T-cell (primary cell): ENCODE measurements at regions not wholly inside any gene's neighbourhood (a gene's known extent, or its start where the extent isn't known, plus 50 kb on each side); places are given as distances from the start of the nearest gene placed in this dataset.
A peak's percentile ranks its signal among the peaks of the same experiment; 100 is the strongest.

ENCODE experiments used
- ATAC-seq, 4 experiments: fragments of 200-7000 bp in 3 of 4; fragments of 150-1000 bp in 1 of 4; cut with Tn5 transposase; replicated peaks in 1 of 4; 1 replicate in 3 of 4; 2 replicates in 1 of 4; pipeline ENCODE4 v1.10.0; 2021; ENCODE audit warnings: moderate library complexity in 3 of 4, mild to moderate bottlenecking in 2 of 4, moderate number of reproducible peaks in 1 of 4
- CTCF ChIA-PET, 2 donors: fragments of 300-600 bp; sonication (Branson Sonifier 250); formaldehyde crosslinking; loops; one replicate each; lab custom pipeline; 2022; ENCODE audit warnings: antibody characterized with exemption in 2 of 2; lab: Charles Lee
- POLR2A ChIA-PET, 2 donors: fragments of 300-600 bp; sonication (Branson Sonifier 250); formaldehyde crosslinking; loops; one replicate each; lab custom pipeline; 2022; ENCODE audit warnings: antibody characterized with exemption in 2 of 2; lab: Charles Lee
- DNase-seq, 35 experiments: peaks; one replicate each; pipeline versions ENCODE4 v3.0.0 to v3.0.0-alpha.2; 2013 to 2023
- H3K27ac ChIP-seq: one replicate; pipeline ENCODE4 v1.5.1; 2013; ENCODE audit warnings: low read length
- H3K27me3 ChIP-seq, 2 experiments: replicated peaks in 1 of 2; 1 replicate in 1 of 2; 2 replicates in 1 of 2; pipeline versions ENCODE4 v1.6.1 to v1.7.0; 2013; ENCODE audit warnings: low read length in 1 of 2, mixed read lengths in 1 of 2; ENCODE audit not compliant: control insufficient read depth in 2 of 2, insufficient read depth in 2 of 2; ENCODE audit errors: extremely low read depth in 1 of 2
- H3K36me3 ChIP-seq, 2 donors: 1 replicate in 1 of 2; 2 replicates in 1 of 2; pipeline versions ENCODE4 v1.6.1 to v1.7.0; 2013; ENCODE audit warnings: low read length in 1 of 2; ENCODE audit not compliant: control insufficient read depth in 2 of 2, insufficient read depth in 1 of 2; ENCODE audit errors: extremely low read depth in 1 of 2
- H3K4me1 ChIP-seq, 2 experiments: 1 replicate in 1 of 2; 2 replicates in 1 of 2; pipeline versions ENCODE4 v1.6.1 to v1.7.0; 2013; ENCODE audit warnings: low read length in 2 of 2, mixed read lengths in 1 of 2; ENCODE audit not compliant: insufficient read depth in 2 of 2, control insufficient read depth in 1 of 2; ENCODE audit errors: extremely low read depth in 1 of 2
- H3K4me3 ChIP-seq, 2 donors: 1 replicate in 1 of 2; 2 replicates in 1 of 2; pipeline versions ENCODE4 v1.5.1 to v1.7.0; 2013; ENCODE audit warnings: mild to moderate bottlenecking in 2 of 2, low read length in 1 of 2, moderate library complexity in 1 of 2; ENCODE audit not compliant: control insufficient read depth in 1 of 2; ENCODE audit errors: extremely low read depth in 1 of 2
- H3K9me3 ChIP-seq: 2 replicates; pipeline ENCODE4 v1.7.0; 2013
- H3K27ac Mint-ChIP-seq, 2 donors: one replicate each; pipeline ENCODE4 v1.8.0; 2020 to 2021; ENCODE audit warnings: mild to moderate bottlenecking in 2 of 2, mixed read lengths in 2 of 2
- H3K27me3 Mint-ChIP-seq, 2 donors: one replicate each; pipeline ENCODE4 v1.8.0; 2021 to 2022; ENCODE audit warnings: mixed read lengths in 2 of 2
- H3K36me3 Mint-ChIP-seq: one replicate; pipeline ENCODE4 v1.8.0; 2021; ENCODE audit warnings: mixed read lengths
- H3K4me1 Mint-ChIP-seq, 3 donors: one replicate each; pipeline ENCODE4 v1.8.0; 2020 to 2022; ENCODE audit warnings: mixed read lengths in 3 of 3, mild to moderate bottlenecking in 1 of 3
- H3K4me3 Mint-ChIP-seq, 3 donors: one replicate each; pipeline ENCODE4 v1.8.0; 2020 to 2022; ENCODE audit warnings: mild to moderate bottlenecking in 3 of 3, mixed read lengths in 3 of 3, moderate library complexity in 3 of 3
- H3K9me3 Mint-ChIP-seq, 3 donors: one replicate each; pipeline ENCODE4 v1.8.0; 2020 to 2022; ENCODE audit warnings: mixed read lengths in 3 of 3
- WGBS: methylation state at CpG from one replicate; pipeline ENCODE4 v1.1.5; 2013; ENCODE audit warnings: missing lambda C conversion rate; ENCODE audit not compliant: insufficient coverage; 5-methylcytosine and 5-hydroxymethylcytosine counted together

GRCh38 chr20:52681288-52681687 is 290.9 kb upstream of the TSHZ2 start:
- Mint-ChIP-seq H3K4me3 (no peak overlapping the region), H3K9me3 (peaks cover 0 to 4% (median 1%) of the 10 kb centered on the region in 3 donors), H3K36me3 (no peaks in the 10 kb centered on the region), H3K27ac (no peak overlapping the region), H3K4me1 (peaks cover 4 to 14% (median 8%) of the 10 kb centered on the region in 3 donors), H3K27me3 (peaks cover 2 to 25% of the 10 kb centered on the region in 2 donors)
- no peaks in the 10 kb centered on the region for H3K9me3 ChIP-seq
- ATAC-seq (no peak), DNase-seq (no peak)
- ChIA-PET CTCF (interaction anchor here in 1 of 2 donors (0.6 kb wide), 1 partner anchor 32 kb away, joined by 3 read pairs; no protein-coding TSS in a partner anchor), POLR2A (interaction anchor here in 1 of 2 donors (0.6 kb wide), 1 partner anchor 51 kb away, joined by 3 read pairs; no protein-coding TSS in a partner anchor)
- H3K27me3 ChIP-seq = peaks cover 0 to 7% of the 10 kb centered on the region in 2 experiments
- WGBS = 50% methylated on average over 2 of the region's 6 CpGs
- no peaks in the 10 kb centered on the region for H3K36me3 ChIP-seq
- no peak overlapping the region for H3K27ac ChIP-seq
- H3K4me3 ChIP-seq = no peak overlapping the region
- no peaks in the 10 kb centered on the region for H3K4me1 ChIP-seq

GRCh38 chr20:52677216-52677615 is 294.9 kb upstream of the TSHZ2 start:
- H3K27me3 ChIP-seq = no peaks in the 10 kb centered on the region
- Mint-ChIP-seq H3K4me1 (peaks cover 9 to 16% (median 15%) of the 10 kb centered on the region in 3 donors), H3K9me3 (no peaks in the 10 kb centered on the region), H3K4me3 (no peak overlapping the region), H3K36me3 (no peaks in the 10 kb centered on the region), H3K27ac (no peak overlapping the region), H3K27me3 (peaks cover 2 to 18% of the 10 kb centered on the region in 2 donors)
- 100% methylated on average over 1 of the region's 2 CpGs for WGBS
- ChIA-PET POLR2A (no interaction called here), CTCF (no interaction called here)
- DNase-seq = no peak
- no peaks in the 10 kb centered on the region for H3K36me3 ChIP-seq
- ATAC-seq = no peak
- no peak overlapping the region for H3K27ac ChIP-seq
- H3K4me3 ChIP-seq = no peak overlapping the region
- H3K4me1 ChIP-seq = no peaks in the 10 kb centered on the region
- no peaks in the 10 kb centered on the region for H3K9me3 ChIP-seq

- no peak for ATAC-seq
- H3K27ac Mint-ChIP-seq = no peak overlapping the region
Observed at GRCh38 chr20:52676283-52676995, 295.7 kb upstream of the TSHZ2 start.

GRCh38 chr20:52675375-52675774 is 296.8 kb upstream of the TSHZ2 start:
- H3K27ac ChIP-seq = no peak overlapping the region
- H3K27me3 ChIP-seq = no peaks in the 10 kb centered on the region
- POLR2A ChIA-PET = no interaction called here
- Mint-ChIP-seq H3K27ac (no peak overlapping the region), H3K4me1 (peaks cover 9 to 16% (median 15%) of the 10 kb centered on the region in 3 donors), H3K9me3 (no peaks in the 10 kb centered on the region), H3K36me3 (no peaks in the 10 kb centered on the region), H3K4me3 (no peak overlapping the region), H3K27me3 (peaks cover 0 to 23% of the 10 kb centered on the region in 2 donors)
- CTCF ChIA-PET = no interaction called here
- no peaks in the 10 kb centered on the region for H3K36me3 ChIP-seq
- no peak for ATAC-seq
- 72% methylated on average over 2 of the region's 4 CpGs for WGBS
- DNase-seq = no peak
- H3K9me3 ChIP-seq = no peaks in the 10 kb centered on the region
- H3K4me3 ChIP-seq = no peak overlapping the region
- no peaks in the 10 kb centered on the region for H3K4me1 ChIP-seq

More at GRCh38 chr20:52676283-52676995, 295.7 kb upstream of the TSHZ2 start:
- Histone ChIP-seq H3K36me3 (no peaks in the 10 kb centered on the region), H3K27ac (no peak overlapping the region), H3K27me3 (no peaks in the 10 kb centered on the region), H3K4me3 (no peak overlapping the region), H3K4me1 (no peaks in the 10 kb centered on the region), H3K9me3 (no peaks in the 10 kb centered on the region)
- Mint-ChIP-seq H3K27me3 (peaks cover 0 to 18% of the 10 kb centered on the region in 2 donors), H3K4me1 (peaks cover 9 to 16% (median 15%) of the 10 kb centered on the region in 3 donors), H3K4me3 (no peak overlapping the region), H3K36me3 (no peaks in the 10 kb centered on the region), H3K9me3 (no peaks in the 10 kb centered on the region)
- ChIA-PET CTCF (interaction anchor here in 1 of 2 donors (0.8 kb wide), 1 partner anchor 1754 kb away, joined by 9 read pairs; no protein-coding TSS in a partner anchor), POLR2A (interaction anchor here in 1 of 2 donors (0.7 kb wide), 1 partner anchor 11 kb away, joined by 4 read pairs; no protein-coding TSS in a partner anchor)
- peak in 3 of 35 experiments; percentile 4 to 8 (median 5) for DNase-seq
- WGBS = 88% methylated on average over 8 of the region's 13 CpGs

GRCh38 chr20:52668626-52669025 is 303.5 kb upstream of the TSHZ2 start:
- Mint-ChIP-seq H3K4me3 (no peak overlapping the region), H3K27ac (no peak overlapping the region), H3K9me3 (no peaks in the 10 kb centered on the region), H3K27me3 (peaks cover 0 to 19% of the 10 kb centered on the region in 2 donors), H3K4me1 (peaks cover 0 to under 1% (median 0%) of the 10 kb centered on the region in 3 donors), H3K36me3 (no peaks in the 10 kb centered on the region)
- DNase-seq = no peak
- ATAC-seq = no peak
- no CpG with 5 or more reads among the region's 3 CpGs for WGBS
- H3K4me3 ChIP-seq = no peak overlapping the region
- H3K27me3 ChIP-seq = no peaks in the 10 kb centered on the region
- no peaks in the 10 kb centered on the region for H3K9me3 ChIP-seq
- H3K4me1 ChIP-seq = no peaks in the 10 kb centered on the region
- no peak overlapping the region for H3K27ac ChIP-seq
- ChIA-PET CTCF (no interaction called here), POLR2A (no interaction called here)
- H3K36me3 ChIP-seq = no peaks in the 10 kb centered on the region

- 96% methylated on average over 5 of the region's 5 CpGs for WGBS
- ATAC-seq = no peak
- no peaks in the 10 kb centered on the region for H3K36me3 Mint-ChIP-seq
- H3K4me1 Mint-ChIP-seq = peaks cover 0 to 7% (median 2%) of the 10 kb centered on the region in 3 donors
- Histone ChIP-seq H3K4me1 (no peaks in the 10 kb centered on the region), H3K27ac (no peak overlapping the region), H3K4me3 (no peak overlapping the region), H3K9me3 (no peaks in the 10 kb centered on the region), H3K36me3 (no peaks in the 10 kb centered on the region), H3K27me3 (no peaks in the 10 kb centered on the region)
- H3K27ac Mint-ChIP-seq = no peak overlapping the region
- DNase-seq = no peak
- CTCF ChIA-PET = no interaction called here
- H3K9me3 Mint-ChIP-seq = peaks cover 0 to 3% (median 0%) of the 10 kb centered on the region in 3 donors
- no peak overlapping the region for H3K4me3 Mint-ChIP-seq
- peaks cover 0 to 19% of the 10 kb centered on the region in 2 donors for H3K27me3 Mint-ChIP-seq
- POLR2A ChIA-PET = no interaction called here
Observed at GRCh38 chr20:52667358-52667757, 304.8 kb upstream of the TSHZ2 start.
